SHP77 (cell line): ENCODE measurements at regions not wholly inside any gene's neighbourhood (a gene's known extent, or its start where the extent isn't known, plus 50 kb on each side); places are given as distances from the start of the nearest gene placed in this dataset.
A peak's percentile ranks its signal among the peaks of the same experiment; 100 is the strongest.
"Not testable (repeated sequence)": the region's sequence is repeated elsewhere in the genome, so short reads cannot be mapped to it uniquely, and the experiment has no call there.

Source experiments
- DNase-seq, 2 experiments: peaks; one replicate each; lab custom pipeline; 2025; lab: John Stamatoyannopoulos, UW

GRCh38 chrX:144197057-144197456 lies 313.2 kb downstream of the UBE2NL start:
- not testable (repeated sequence) for DNase-seq

- not testable (repeated sequence) for DNase-seq
These were observed 318.9 kb downstream of the UBE2NL start for GRCh38 chrX:144202726-144203125.

GRCh38 chrX:144208360-144209024 lies 324.6 kb downstream of the UBE2NL start:
- DNase-seq, result not testable (repeated sequence)

- DNase-seq, result no peak
These were observed 330.8 kb downstream of the UBE2NL start for GRCh38 chrX:144214651-144215050.

GRCh38 chrX:144219035-144219434 lies 335.2 kb downstream of the UBE2NL start:
- peak in 1 of 2 experiments; percentile 7 for DNase-seq

GRCh38 chrX:144231116-144231785 lies 347.4 kb downstream of the UBE2NL start:
- not testable (repeated sequence) for DNase-seq

- DNase-seq, result no peak
These were observed 369.5 kb downstream of the UBE2NL start for GRCh38 chrX:144253356-144253755.

- DNase-seq, result no peak
These were observed 375.2 kb downstream of the UBE2NL start for GRCh38 chrX:144259054-144259453.

GRCh38 chrX:144265641-144266040 lies 381.8 kb downstream of the UBE2NL start:
- no peak for DNase-seq

- peak; percentile 20 to 28 for DNase-seq
These were observed 391.5 kb downstream of the UBE2NL start for GRCh38 chrX:144275367-144275766.

GRCh38 chrX:144275843-144276242 lies 392.0 kb downstream of the UBE2NL start:
- DNase-seq, result no peak

GRCh38 chrX:144293229-144293628 lies 409.4 kb downstream of the UBE2NL start:
- no peak for DNase-seq

GRCh38 chrX:144295921-144296320 lies 412.1 kb downstream of the UBE2NL start:
- DNase-seq, result no peak

GRCh38 chrX:144297221-144297620 lies 413.4 kb downstream of the UBE2NL start:
- no peak for DNase-seq

- DNase-seq, result no peak
These were observed 443.6 kb downstream of the UBE2NL start for GRCh38 chrX:144327495-144327894.

GRCh38 chrX:144333429-144333828 lies 449.6 kb downstream of the UBE2NL start:
- DNase-seq, result no peak

GRCh38 chrX:144334577-144334976 lies 450.7 kb downstream of the UBE2NL start:
- DNase-seq, result no peak

- DNase-seq, result no peak
These were observed 451.5 kb downstream of the UBE2NL start for GRCh38 chrX:144335402-144335801.

- DNase-seq, result no peak
These were observed 495.3 kb downstream of the UBE2NL start for GRCh38 chrX:144379156-144379555.

- DNase-seq, result no peak
These were observed 504.9 kb downstream of the UBE2NL start for GRCh38 chrX:144388738-144389137.
